ENCODE measurements at regions not wholly inside any gene's neighbourhood (a gene's known extent, or its start where the extent isn't known, plus 50 kb on each side); places are given as distances from the start of the nearest gene placed in this dataset.
"Not testable (repeated sequence)": the region's sequence is repeated elsewhere in the genome, so short reads cannot be mapped to it uniquely, and the experiment has no call there.

GRCh38 chr14:105876829-105877228 lies 350.4 kb downstream of the TMEM121 start:
- no peak overlapping the region for H3K4me3 ChIP-seq
- TF ChIP-seq POLR2AphosphoS5 (IDR thresholded peaks at IDR 0.05; ENCODE audit: borderline replicate concordance, low read depth, low read length) (no peak), EZH2 (IDR thresholded peaks at IDR 0.05) (no peak), FOXP2 (optimal IDR thresholded peaks at IDR 0.05; ENCODE audit: control extremely low read depth, extremely low read length, insufficient read depth) (no peak)
- H3K36me3 ChIP-seq (ENCODE audit: insufficient read depth, low read length), result no peaks in the 10 kb centered on the region
- no peak overlapping the region for H3K9ac ChIP-seq (ENCODE audit: insufficient read length)
- no peaks in the 10 kb centered on the region for H3K9me3 ChIP-seq (ENCODE audit: low read depth, low read length)
- H3K27ac ChIP-seq, result no peak overlapping the region
- DNase-seq (ENCODE audit: low read depth, low spot score), result no peak

GRCh38 chr14:105877645-105878044 lies 351.3 kb downstream of the TMEM121 start:
- H3K9me3 ChIP-seq (ENCODE audit: low read depth, low read length), result no peaks in the 10 kb centered on the region
- no peak overlapping the region for H3K4me3 ChIP-seq
- no peak for DNase-seq (ENCODE audit: low read depth, low spot score)
- TF ChIP-seq POLR2AphosphoS5 (IDR thresholded peaks at IDR 0.05; ENCODE audit: borderline replicate concordance, low read depth, low read length) (no peak), FOXP2 (optimal IDR thresholded peaks at IDR 0.05; ENCODE audit: control extremely low read depth, extremely low read length, insufficient read depth) (no peak), EZH2 (IDR thresholded peaks at IDR 0.05) (no peak)
- no peaks in the 10 kb centered on the region for H3K36me3 ChIP-seq (ENCODE audit: insufficient read depth, low read length)
- H3K9ac ChIP-seq (ENCODE audit: insufficient read length), result no peak overlapping the region
- H3K27ac ChIP-seq, result no peak overlapping the region

GRCh38 chr14:105878125-105878524 lies 351.7 kb downstream of the TMEM121 start:
- Histone ChIP-seq H3K9me3 (ENCODE audit: low read depth, low read length) (no peaks in the 10 kb centered on the region), H3K27ac (no peak overlapping the region), H3K36me3 (ENCODE audit: insufficient read depth, low read length) (no peaks in the 10 kb centered on the region), H3K9ac (ENCODE audit: insufficient read length) (no peak overlapping the region), H3K4me3 (no peak overlapping the region)
- no peak for TF ChIP-seq FOXP2 (optimal IDR thresholded peaks at IDR 0.05; ENCODE audit: control extremely low read depth, extremely low read length, insufficient read depth)
- no peak for TF ChIP-seq EZH2 (IDR thresholded peaks at IDR 0.05)
- TF ChIP-seq POLR2AphosphoS5 (IDR thresholded peaks at IDR 0.05; ENCODE audit: borderline replicate concordance, low read depth, low read length), result no peak
- no peak for DNase-seq (ENCODE audit: low read depth, low spot score)

- Histone ChIP-seq H3K36me3 (ENCODE audit: insufficient read depth, low read length) (no peaks in the 10 kb centered on the region), H3K9me3 (ENCODE audit: low read depth, low read length) (no peaks in the 10 kb centered on the region), H3K9ac (ENCODE audit: insufficient read length) (no peak overlapping the region), H3K27ac (no peak overlapping the region), H3K4me3 (no peak overlapping the region)
- TF ChIP-seq POLR2AphosphoS5 (IDR thresholded peaks at IDR 0.05; ENCODE audit: borderline replicate concordance, low read depth, low read length) (no peak), EZH2 (IDR thresholded peaks at IDR 0.05) (no peak), FOXP2 (optimal IDR thresholded peaks at IDR 0.05; ENCODE audit: control extremely low read depth, extremely low read length, insufficient read depth) (no peak)
- DNase-seq (ENCODE audit: low read depth, low spot score), result no peak
These were observed 352.2 kb downstream of the TMEM121 start for GRCh38 chr14:105878554-105878953.

- DNase-seq (ENCODE audit: low read depth, low spot score), result no peak
- H3K27ac ChIP-seq, result no peak overlapping the region
- no peaks in the 10 kb centered on the region for H3K9me3 ChIP-seq (ENCODE audit: low read depth, low read length)
- no peak overlapping the region for H3K4me3 ChIP-seq
- no peak overlapping the region for H3K9ac ChIP-seq (ENCODE audit: insufficient read length)
- H3K36me3 ChIP-seq (ENCODE audit: insufficient read depth, low read length), result no peaks in the 10 kb centered on the region
- no peak for TF ChIP-seq EZH2 (IDR thresholded peaks at IDR 0.05)
- TF ChIP-seq POLR2AphosphoS5 (IDR thresholded peaks at IDR 0.05; ENCODE audit: borderline replicate concordance, low read depth, low read length), result no peak
- no peak for TF ChIP-seq FOXP2 (optimal IDR thresholded peaks at IDR 0.05; ENCODE audit: control extremely low read depth, extremely low read length, insufficient read depth)
These were observed 353.1 kb downstream of the TMEM121 start for GRCh38 chr14:105879503-105879866.

- H3K36me3 ChIP-seq (ENCODE audit: insufficient read depth, low read length), result no peaks in the 10 kb centered on the region
- no peak overlapping the region for H3K4me3 ChIP-seq
- H3K9ac ChIP-seq (ENCODE audit: insufficient read length), result no peak overlapping the region
- TF ChIP-seq EZH2 (IDR thresholded peaks at IDR 0.05) (no peak), FOXP2 (optimal IDR thresholded peaks at IDR 0.05; ENCODE audit: control extremely low read depth, extremely low read length, insufficient read depth) (no peak), POLR2AphosphoS5 (IDR thresholded peaks at IDR 0.05; ENCODE audit: borderline replicate concordance, low read depth, low read length) (no peak)
- no peak for DNase-seq (ENCODE audit: low read depth, low spot score)
- no peaks in the 10 kb centered on the region for H3K9me3 ChIP-seq (ENCODE audit: low read depth, low read length)
- H3K27ac ChIP-seq, result no peak overlapping the region
These were observed 353.6 kb downstream of the TMEM121 start for GRCh38 chr14:105879867-105880561.

- Histone ChIP-seq H3K27ac (no peak overlapping the region), H3K4me3 (no peak overlapping the region), H3K9me3 (ENCODE audit: low read depth, low read length) (no peaks in the 10 kb centered on the region), H3K36me3 (ENCODE audit: insufficient read depth, low read length) (no peaks in the 10 kb centered on the region), H3K9ac (ENCODE audit: insufficient read length) (no peak overlapping the region)
- DNase-seq (ENCODE audit: low read depth, low spot score), result no peak
- TF ChIP-seq EZH2 (IDR thresholded peaks at IDR 0.05) (no peak), FOXP2 (optimal IDR thresholded peaks at IDR 0.05; ENCODE audit: control extremely low read depth, extremely low read length, insufficient read depth) (no peak), POLR2AphosphoS5 (IDR thresholded peaks at IDR 0.05; ENCODE audit: borderline replicate concordance, low read depth, low read length) (no peak)
These were observed 354.2 kb downstream of the TMEM121 start for GRCh38 chr14:105880616-105881015.

GRCh38 chr14:105881021-105881930 lies 354.9 kb downstream of the TMEM121 start:
- no peak overlapping the region for H3K4me3 ChIP-seq
- no peaks in the 10 kb centered on the region for H3K36me3 ChIP-seq (ENCODE audit: insufficient read depth, low read length)
- H3K27ac ChIP-seq, result no peak overlapping the region
- TF ChIP-seq EZH2 (IDR thresholded peaks at IDR 0.05) (no peak), POLR2AphosphoS5 (IDR thresholded peaks at IDR 0.05; ENCODE audit: borderline replicate concordance, low read depth, low read length) (no peak), FOXP2 (optimal IDR thresholded peaks at IDR 0.05; ENCODE audit: control extremely low read depth, extremely low read length, insufficient read depth) (no peak)
- DNase-seq (ENCODE audit: low read depth, low spot score), result no peak
- H3K9me3 ChIP-seq (ENCODE audit: low read depth, low read length), result no peaks in the 10 kb centered on the region
- no peak overlapping the region for H3K9ac ChIP-seq (ENCODE audit: insufficient read length)

- not testable (repeated sequence) for H3K9me3 ChIP-seq (ENCODE audit: low read depth, low read length); H3K9ac ChIP-seq (ENCODE audit: insufficient read length)
These were observed 355.6 kb downstream of the TMEM121 start for GRCh38 chr14:105882011-105882410.

More at GRCh38 chr14:105882011-105882410, 355.6 kb downstream of the TMEM121 start:
- H3K4me3 ChIP-seq; DNase-seq (ENCODE audit: low read depth, low spot score); H3K27ac ChIP-seq; H3K36me3 ChIP-seq (ENCODE audit: insufficient read depth, low read length): not testable (repeated sequence)

Data from SK-N-MC (cell line).